ENCODE measurements at regions not wholly inside any gene's neighbourhood (a gene's known extent, or its start where the extent isn't known, plus 50 kb on each side); places are given as distances from the start of the nearest gene placed in this dataset.

- intact Hi-C loops (cut with DNase I): no loop called here
- DNase-seq (ENCODE audit: low spot score): no peak
Observed at GRCh38 chr7:28231176-28231575, 50.6 kb upstream of the JAZF1 start.

GRCh38 chr7:28236560-28236959 is 56.0 kb upstream of the JAZF1 start:
- no peak for DNase-seq (ENCODE audit: low spot score)
- intact Hi-C loops (cut with DNase I): no loop called here

DNA sequence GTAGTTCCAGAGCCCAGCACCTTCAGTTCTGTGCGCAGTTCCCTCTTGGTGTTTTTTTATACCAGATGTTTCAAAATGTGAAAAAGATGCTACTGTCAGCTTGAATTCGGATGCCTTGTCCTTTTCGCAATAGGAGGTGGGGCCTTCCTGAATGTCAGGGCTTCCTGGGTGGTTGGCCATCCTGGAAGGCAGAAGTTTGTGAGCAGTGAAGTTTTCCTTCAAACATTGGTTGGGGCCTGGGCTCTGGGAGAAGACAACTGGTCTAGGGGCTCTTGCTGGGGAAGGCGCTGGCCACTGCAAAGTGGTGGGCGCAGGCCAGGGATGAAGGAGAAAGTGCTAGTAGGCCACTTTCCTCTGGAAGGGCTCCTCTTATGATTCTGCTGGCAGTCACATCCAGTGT is 56.8 kb upstream of the JAZF1 start:
- no peak for DNase-seq (ENCODE audit: low spot score)
- intact Hi-C loops (cut with DNase I): no loop called here

DNA sequence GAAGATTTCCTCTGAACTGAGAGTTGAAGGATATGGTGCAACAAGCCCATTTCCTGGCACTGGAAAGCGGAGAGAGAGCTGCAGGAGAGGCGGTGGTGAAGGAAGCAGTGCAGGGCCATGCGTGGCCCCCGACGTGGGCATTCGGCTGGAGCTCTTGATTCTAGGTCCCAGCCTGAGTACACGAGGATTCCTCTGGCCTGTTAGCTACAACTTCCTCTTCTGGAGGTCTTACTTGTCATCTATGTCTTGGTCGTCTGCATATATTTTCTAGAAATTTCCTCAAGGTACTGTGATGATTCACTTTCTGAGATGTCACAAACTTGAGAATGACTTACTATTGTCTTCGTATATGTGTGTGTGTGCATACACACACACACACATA is 59.2 kb upstream of the JAZF1 start:
- DNase-seq (ENCODE audit: low spot score): no peak
- intact Hi-C loops (cut with DNase I): no loop called here

GRCh38 chr7:28240481-28240880 is 59.9 kb upstream of the JAZF1 start:
- intact Hi-C loops (cut with DNase I): no loop called here
- no peak for DNase-seq (ENCODE audit: low spot score)

DNA sequence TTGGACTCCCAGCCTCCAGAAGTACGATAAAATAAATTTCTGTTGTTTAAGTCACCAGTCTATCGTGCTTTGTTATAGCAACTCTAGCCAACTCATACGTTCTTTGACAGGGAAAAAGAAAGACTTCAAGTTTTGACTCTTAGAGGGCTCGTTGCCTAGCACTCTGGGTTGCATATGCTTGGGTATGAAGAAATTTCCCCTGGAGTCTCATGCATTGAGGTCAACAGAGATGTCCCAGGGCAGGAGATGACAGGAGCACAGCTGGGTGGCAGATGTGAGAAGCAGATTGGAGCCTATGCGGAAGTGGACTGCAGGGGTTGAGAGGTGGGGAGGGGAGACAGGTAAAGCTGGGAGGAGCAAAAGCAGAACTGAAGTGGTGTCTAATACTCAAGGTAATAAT is 63.3 kb upstream of the JAZF1 start:
- no peak for DNase-seq (ENCODE audit: low spot score)
- intact Hi-C loops (cut with DNase I): no loop called here

DNA sequence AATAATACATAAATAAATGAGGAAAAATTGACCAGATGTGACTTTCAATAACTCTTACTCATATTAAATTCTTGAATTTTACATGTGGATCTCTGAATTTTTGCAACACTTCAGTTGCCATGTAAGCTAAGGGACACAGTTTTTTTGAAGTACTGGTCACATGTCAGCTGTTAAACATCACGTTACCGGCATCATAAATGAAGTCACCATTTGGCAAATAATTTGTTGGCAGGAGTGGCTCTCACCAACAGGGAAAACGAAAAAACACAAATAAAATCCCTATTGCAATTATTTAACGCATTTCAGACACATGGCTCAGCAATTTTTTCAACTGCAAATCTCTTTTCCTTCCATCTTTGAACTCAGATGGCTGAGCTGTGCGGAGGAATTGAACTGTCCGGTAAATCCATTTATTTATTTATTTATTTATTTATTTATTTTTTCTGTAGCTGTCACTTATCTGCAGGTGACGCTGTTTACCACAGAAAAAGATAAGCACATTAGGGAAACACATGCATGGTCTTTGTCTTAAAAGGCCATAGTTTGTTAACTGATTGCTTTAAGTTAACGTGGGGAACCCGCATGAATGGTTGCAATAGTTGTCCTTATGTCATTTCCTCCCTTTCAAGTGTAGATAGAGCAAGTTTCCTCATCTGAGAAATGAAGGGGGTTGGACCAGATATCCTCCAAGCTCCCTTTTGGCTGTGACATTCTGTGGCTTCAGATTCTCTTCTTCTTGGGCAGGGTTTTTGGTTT is 64.7 kb upstream of the JAZF1 start:
- intact Hi-C loops (cut with DNase I): no loop called here

GRCh38 chr7:28246921-28247461 is 66.4 kb upstream of the JAZF1 start:
- DNase-seq (ENCODE audit: low spot score): no peak
- intact Hi-C loops (cut with DNase I): no loop called here

More for the DNA sequence above, 64.7 kb upstream of the JAZF1 start:
- DNase-seq (ENCODE audit: low spot score): no peak

DNA sequence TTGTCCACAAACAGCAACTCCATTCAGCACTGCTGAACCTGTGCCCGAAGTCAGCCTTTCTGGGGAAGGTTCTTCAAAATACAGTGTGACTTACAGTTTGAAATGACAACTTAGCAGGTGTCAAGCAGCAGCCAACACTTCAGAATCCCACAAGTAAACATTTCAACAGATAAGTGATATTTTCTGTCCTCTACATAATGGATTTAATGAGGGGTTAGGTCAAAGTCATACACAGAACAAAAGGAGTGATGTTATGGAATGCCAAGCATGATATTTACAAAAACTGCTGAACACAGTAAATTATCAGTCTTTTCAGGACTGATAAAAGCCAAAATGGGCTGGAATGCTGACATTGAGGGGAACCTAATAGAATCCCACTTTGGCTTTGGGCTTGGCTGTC is 77.6 kb upstream of the JAZF1 start:
- DNase-seq (ENCODE audit: low spot score): no peak
- intact Hi-C loops (cut with DNase I): no loop called here

DNA sequence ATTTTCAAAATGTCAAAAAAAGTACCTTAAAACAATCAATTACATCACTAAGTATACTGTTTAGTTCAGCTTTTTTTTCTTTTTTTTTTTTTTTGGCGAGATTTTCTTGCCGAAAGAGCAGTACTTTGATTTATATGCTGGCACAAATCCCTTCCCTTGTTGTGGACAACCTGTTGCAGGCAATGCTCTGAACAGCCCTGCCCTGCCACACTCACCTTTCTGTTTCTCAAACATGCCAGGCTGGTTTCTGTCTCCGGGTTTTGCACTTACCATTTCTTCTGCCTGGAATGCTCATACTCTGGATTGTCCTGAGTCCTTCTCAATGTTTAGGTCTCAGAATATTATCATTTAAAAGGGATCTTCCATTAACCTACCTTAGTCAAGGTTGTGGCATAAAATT is 80.4 kb upstream of the JAZF1 start:
- intact Hi-C loops (cut with DNase I): no loop called here
- no peak for DNase-seq (ENCODE audit: low spot score)

- no peak for DNase-seq (ENCODE audit: low spot score)
- intact Hi-C loops (cut with DNase I): no loop called here
Observed at GRCh38 chr7:28263622-28264271, 83.2 kb upstream of the JAZF1 start.

DNA sequence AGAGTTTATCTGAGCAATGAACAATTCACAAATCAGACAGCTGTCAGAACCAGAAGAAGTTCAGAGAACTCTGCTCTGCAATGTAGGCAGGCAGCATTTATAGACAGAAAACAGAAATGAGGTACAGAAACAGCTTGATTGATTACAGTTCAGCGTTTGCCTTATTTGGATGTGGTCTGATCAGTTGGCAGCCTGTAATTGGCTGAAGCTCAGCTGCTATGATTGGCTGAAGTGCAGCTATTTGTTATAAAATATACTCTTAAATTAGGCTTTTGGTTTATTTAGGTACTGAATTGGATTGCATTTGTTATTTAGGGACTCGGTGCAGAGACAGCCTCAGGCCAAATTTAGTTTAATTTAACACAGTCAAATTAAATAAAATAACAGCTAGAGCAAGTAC is 85.8 kb upstream of the JAZF1 start:
- DNase-seq (ENCODE audit: low spot score): no peak
- intact Hi-C loops (cut with DNase I): no loop called here

GRCh38 chr7:28267012-28267411 is 86.4 kb upstream of the JAZF1 start:
- no peak for DNase-seq (ENCODE audit: low spot score)
- intact Hi-C loops (cut with DNase I): no loop called here

DNA sequence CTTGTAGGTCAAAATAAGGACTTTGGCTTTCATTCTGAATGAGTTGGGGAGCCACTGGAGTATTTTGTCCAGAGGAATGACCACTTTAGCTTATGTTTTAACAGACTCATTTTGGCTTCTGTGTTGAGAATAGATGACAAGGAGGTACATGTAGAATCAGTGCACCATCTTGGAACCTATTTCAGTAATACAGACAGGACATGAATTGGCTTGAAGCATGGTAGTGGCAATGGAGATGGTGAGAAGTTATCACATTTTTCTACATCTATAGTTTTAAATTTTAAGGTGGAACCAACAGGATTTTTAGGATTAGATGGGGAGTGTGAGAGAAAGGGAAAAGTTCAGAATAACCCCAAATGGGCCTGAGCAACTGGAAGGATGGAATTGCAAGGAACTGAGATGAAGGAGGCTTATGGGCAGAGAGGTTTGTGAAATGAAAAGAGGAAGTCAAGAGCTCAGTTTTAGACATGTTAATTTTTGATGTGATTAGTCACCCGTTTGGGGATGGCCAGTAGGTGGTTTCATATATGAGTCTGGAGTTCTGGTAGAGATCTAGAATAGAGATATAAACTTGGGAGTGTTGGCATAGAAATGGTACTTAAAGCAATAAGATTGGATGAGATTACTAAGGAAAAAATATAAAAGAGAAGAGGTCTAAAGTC is 89.2 kb upstream of the JAZF1 start:
- no peak for DNase-seq (ENCODE audit: low spot score)
- intact Hi-C loops (cut with DNase I): loop anchor here in 1 of 2 donors (10.0 kb wide), 1 partner anchor 95 kb away; no protein-coding TSS in a partner anchor

GRCh38 chr7:28270536-28270935 is 89.9 kb upstream of the JAZF1 start:
- intact Hi-C loops (cut with DNase I): loop anchor here in 1 of 2 donors (10.0 kb wide), 1 partner anchor 96 kb away; no protein-coding TSS in a partner anchor
- DNase-seq (ENCODE audit: low spot score): no peak

DNA sequence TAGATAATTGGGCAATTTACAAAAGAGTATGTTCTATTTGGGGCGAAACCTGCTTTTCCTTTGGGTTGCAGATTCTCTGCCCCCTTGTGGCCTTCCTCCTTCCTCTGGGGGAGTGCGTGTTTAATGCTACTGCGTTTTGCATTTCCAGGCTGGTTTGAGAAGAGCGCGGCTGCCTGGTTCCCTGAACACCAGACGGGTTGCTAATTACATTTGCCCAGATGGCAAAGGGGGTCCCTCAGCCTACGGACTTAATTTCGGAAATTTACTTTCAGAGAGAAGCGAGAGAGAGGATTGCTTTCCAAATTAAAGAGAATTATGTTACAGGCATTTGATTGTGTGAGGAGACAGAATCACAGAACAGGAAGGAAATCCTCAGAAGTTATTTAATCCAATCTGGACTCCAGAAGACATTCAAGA is 91.9 kb upstream of the JAZF1 start:
- DNase-seq (ENCODE audit: low spot score): no peak
- intact Hi-C loops (cut with DNase I): loop anchor here in 1 of 2 donors (10.0 kb wide), 1 partner anchor 98 kb away; no protein-coding TSS in a partner anchor

DNA sequence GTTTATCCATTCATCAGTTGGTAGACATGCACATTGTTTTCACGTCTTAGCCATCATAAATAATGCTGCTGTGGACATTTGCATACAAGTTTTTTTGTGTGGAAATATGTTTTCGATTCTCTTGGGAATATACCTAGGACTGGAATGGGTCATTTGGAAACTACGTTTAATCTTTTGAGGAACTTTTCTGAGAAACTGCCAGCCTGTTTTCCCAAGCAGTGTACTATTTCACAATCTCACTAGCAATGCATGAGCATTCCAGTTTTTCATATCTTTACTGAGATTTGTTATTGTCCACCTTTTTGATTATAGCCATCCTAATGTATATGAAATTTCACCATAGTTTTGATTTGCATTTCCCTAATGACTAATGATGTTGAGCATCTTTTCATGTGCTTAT is 95.7 kb upstream of the JAZF1 start:
- intact Hi-C loops (cut with DNase I): loop anchor here in 1 of 2 donors (10.0 kb wide), 1 partner anchor 101 kb away; no protein-coding TSS in a partner anchor

GRCh38 chr7:28277364-28277763 is 96.8 kb upstream of the JAZF1 start:
- intact Hi-C loops (cut with DNase I): loop anchor here in 1 of 2 donors (10.0 kb wide), 1 partner anchor 103 kb away; no protein-coding TSS in a partner anchor
- no peak for DNase-seq (ENCODE audit: low spot score)

More for the DNA sequence above, 95.7 kb upstream of the JAZF1 start:
- DNase-seq (ENCODE audit: low spot score): no peak

- DNase-seq (ENCODE audit: low spot score): no peak
- intact Hi-C loops (cut with DNase I): loop anchor here in 1 of 2 donors (10.0 kb wide), 1 partner anchor 103 kb away; no protein-coding TSS in a partner anchor
Observed at GRCh38 chr7:28277958-28278357, 97.4 kb upstream of the JAZF1 start.

GRCh38 chr7:28280516-28280915 is 99.9 kb upstream of the JAZF1 start:
- DNase-seq (ENCODE audit: low spot score): no peak
- intact Hi-C loops (cut with DNase I): no loop called here
